Esophagus squamous epithelium (tissue), 4 donors: ENCODE measurements at regions not wholly inside any gene's neighbourhood (a gene's known extent, or its start where the extent isn't known, plus 50 kb on each side); places are given as distances from the start of the nearest gene placed in this dataset.

Experiments used
- CTCF ChIP-seq, 6 experiments: fragments of 450-650 bp in 4 of 6; fragments of 200-600 bp in 2 of 6; sonication (generic) in 2 of 6; IDR thresholded peaks; one replicate each; pipeline ENCODE4 v1.5.1; 2016 to 2019; ENCODE audit warnings: antibody characterized with exemption in 6 of 6, mild to moderate bottlenecking in 4 of 6, moderate library complexity in 4 of 6
- POLR2A ChIP-seq, 4 donors: fragments of 450-650 bp; IDR thresholded peaks; one replicate each; pipeline ENCODE4 v1.6.1; 2017; ENCODE audit warnings: antibody characterized with exemption in 4 of 4, mild to moderate bottlenecking in 4 of 4, moderate library complexity in 3 of 4

- no peak for TF ChIP-seq POLR2A (IDR thresholded peaks at IDR 0.05)
- TF ChIP-seq CTCF (IDR thresholded peaks at IDR 0.05): no peak
These were observed 67.7 kb upstream of the CHST15 start for GRCh38 chr10:124160943-124161582.
